Mesenchymal stem cell (in vitro differentiated cells and primary cell): ENCODE measurements at regions not wholly inside any gene's neighbourhood (a gene's known extent, or its start where the extent isn't known, plus 50 kb on each side); places are given as distances from the start of the nearest gene placed in this dataset.

Source experiments
- DNase-seq: peaks from one replicate; pipeline ENCODE4 v3.0.0-alpha.2; 2013
- H2AFZ ChIP-seq: one replicate; pipeline ENCODE4 v1.6.1; 2013; ENCODE audit warnings: low read depth, mild to moderate bottlenecking, control low read depth, inconsistent platforms, low read length, moderate library complexity
- H2AK5ac ChIP-seq: 2 replicates; pipeline ENCODE4 v1.6.1; 2013; ENCODE audit warnings: low read length, moderate library complexity, mild to moderate bottlenecking, inconsistent platforms; ENCODE audit not compliant: severe bottlenecking
- H2BK120ac ChIP-seq: one replicate; pipeline ENCODE4 v1.6.1; 2013; ENCODE audit warnings: low read depth, mild to moderate bottlenecking, inconsistent platforms, low read length, moderate library complexity
- H2BK12ac ChIP-seq, 2 experiments: one replicate each; pipeline ENCODE4 v1.6.1; 2013; ENCODE audit warnings: inconsistent platforms in 2 of 2, low read length in 2 of 2, mild to moderate bottlenecking in 2 of 2, moderate library complexity in 2 of 2, control low read depth in 1 of 2
- H2BK15ac ChIP-seq: one replicate; pipeline ENCODE4 v1.6.1; 2013; ENCODE audit warnings: mild to moderate bottlenecking, low read depth, inconsistent platforms; ENCODE audit not compliant: poor library complexity, severe bottlenecking
- H2BK5ac ChIP-seq: 2 replicates; pipeline ENCODE4 v1.6.1; 2013; ENCODE audit warnings: low read depth, mild to moderate bottlenecking, low read length, control low read depth, inconsistent platforms; ENCODE audit not compliant: poor library complexity, severe bottlenecking
- H3K14ac ChIP-seq, 2 experiments: one replicate each; pipeline ENCODE4 v1.6.1; 2013; ENCODE audit warnings: inconsistent platforms in 2 of 2, low read length in 2 of 2, control low read depth in 1 of 2, mild to moderate bottlenecking in 1 of 2, moderate library complexity in 1 of 2
- H3K18ac ChIP-seq, 2 experiments: one replicate each; pipeline ENCODE4 v1.6.1; 2013; ENCODE audit warnings: inconsistent platforms in 2 of 2, low read length in 2 of 2, control low read depth in 1 of 2, low read depth in 1 of 2, mild to moderate bottlenecking in 1 of 2
- H3K23ac ChIP-seq, 2 experiments: one replicate each; pipeline ENCODE4 v1.6.1; 2013; ENCODE audit warnings: inconsistent platforms in 2 of 2, low read length in 2 of 2, mild to moderate bottlenecking in 2 of 2, moderate library complexity in 2 of 2, control low read depth in 1 of 2
- H3K27ac ChIP-seq: 2 replicates; pipeline ENCODE4 v1.5.1; 2013; ENCODE audit warnings: mild to moderate bottlenecking, moderate library complexity, low read length, control low read depth, inconsistent platforms; ENCODE audit not compliant: poor library complexity, severe bottlenecking
- H3K27me3 ChIP-seq, 2 experiments: 2 replicates each; pipeline versions ENCODE4 v1.6.1 to v1.7.0; 2013; ENCODE audit warnings: low read length in 2 of 2, mild to moderate bottlenecking in 2 of 2, moderate library complexity in 2 of 2, control low read depth in 1 of 2, inconsistent platforms in 1 of 2; ENCODE audit not compliant: control insufficient read depth in 1 of 2, insufficient read depth in 1 of 2
- H3K36me3 ChIP-seq, 2 experiments: 2 replicates each; pipeline versions ENCODE4 v1.6.1 to v1.7.0; 2013; ENCODE audit warnings: low read length in 2 of 2, control low read depth in 1 of 2, inconsistent platforms in 1 of 2, low read depth in 1 of 2, mild to moderate bottlenecking in 1 of 2; ENCODE audit not compliant: insufficient read depth in 2 of 2, control insufficient read depth in 1 of 2
- H3K4ac ChIP-seq, 2 experiments: one replicate each; pipeline ENCODE4 v1.6.1; 2013; ENCODE audit warnings: inconsistent platforms in 2 of 2, low read length in 2 of 2, mild to moderate bottlenecking in 2 of 2, moderate library complexity in 2 of 2, control low read depth in 1 of 2, low read depth in 1 of 2
- H3K4me1 ChIP-seq: 2 replicates; pipeline ENCODE4 v1.6.1; 2013; ENCODE audit warnings: low read depth, low read length, control low read depth; ENCODE audit not compliant: control insufficient read depth, insufficient read depth
- H3K4me2 ChIP-seq: 2 replicates; pipeline ENCODE4 v1.6.1; 2013; ENCODE audit warnings: low read length, mild to moderate bottlenecking, inconsistent platforms; ENCODE audit not compliant: poor library complexity, severe bottlenecking
- H3K4me3 ChIP-seq, 2 experiments: 2 replicates each; pipeline versions ENCODE4 v1.5.1 to v1.7.0; 2013; ENCODE audit warnings: low read length in 2 of 2, mild to moderate bottlenecking in 2 of 2, control low read depth in 1 of 2, low read depth in 1 of 2; ENCODE audit not compliant: insufficient read depth in 1 of 2
- H3K79me1 ChIP-seq: replicated peaks from 2 replicates; pipeline ENCODE4 v1.6.1; 2013; ENCODE audit warnings: mild to moderate bottlenecking, control low read depth, low read length, inconsistent platforms; ENCODE audit not compliant: poor library complexity, severe bottlenecking
- H3K9ac ChIP-seq: 2 replicates; pipeline ENCODE4 v1.7.0; 2013; ENCODE audit warnings: mild to moderate bottlenecking, low read length, moderate library complexity
- H3K9me3 ChIP-seq: 2 replicates; pipeline ENCODE4 v1.7.0; 2013; ENCODE audit warnings: mild to moderate bottlenecking, low read length; ENCODE audit not compliant: control insufficient read depth
- H4K8ac ChIP-seq: one replicate; pipeline ENCODE4 v1.6.1; 2013; ENCODE audit warnings: inconsistent platforms, mild to moderate bottlenecking, low read length, moderate library complexity
- H4K91ac ChIP-seq: one replicate; pipeline ENCODE4 v1.6.1; 2013; ENCODE audit warnings: mild to moderate bottlenecking, low read length, inconsistent platforms
- WGBS: methylation state at CpG from one replicate; pipeline ENCODE4 v1.1.7; 2013; ENCODE audit warnings: mixed read lengths; 5-methylcytosine and 5-hydroxymethylcytosine counted together

DNA sequence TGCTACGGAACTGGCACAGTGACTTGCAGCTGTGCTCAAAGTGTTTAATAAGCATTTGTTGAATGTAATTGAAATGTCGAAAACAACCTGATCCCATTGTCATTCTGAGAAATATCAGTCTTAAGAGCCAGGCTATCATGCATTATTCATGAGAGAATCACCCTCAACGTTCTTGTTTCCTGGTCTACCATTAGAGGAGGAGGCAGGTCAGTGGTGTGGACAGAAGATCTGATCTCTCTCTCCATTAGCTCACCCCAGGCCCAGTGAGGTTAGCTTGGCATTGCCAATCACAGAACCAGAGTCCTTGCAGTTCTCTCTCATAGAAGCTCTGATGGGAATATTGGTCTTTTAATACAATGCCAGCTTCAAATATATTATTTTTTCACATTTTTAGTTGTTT is 121.1 kb upstream of the SPON1 start:
- Histone ChIP-seq H2AFZ (no peak overlapping the region), H3K79me1 (no peaks in the 10 kb centered on the region), H3K36me3 (no peaks in the 10 kb centered on the region), H3K14ac (no peak overlapping the region), H3K27me3 (peaks cover 0 to 6% of the 10 kb centered on the region in 2 experiments), H2BK12ac (no peak overlapping the region), H4K91ac (no peak overlapping the region), H2AK5ac (no peak overlapping the region), H3K4me1 (no peaks in the 10 kb centered on the region), H3K4ac (no peak overlapping the region), H3K9ac (no peak overlapping the region), H3K4me2 (no peak overlapping the region), H2BK120ac (no peak overlapping the region), H3K23ac (no peak overlapping the region), H3K18ac (no peak overlapping the region), H2BK5ac (no peak overlapping the region), H3K9me3 (no peaks in the 10 kb centered on the region), H4K8ac (no peak overlapping the region), H3K27ac (no peak overlapping the region), H2BK15ac (no peak overlapping the region), H3K4me3 (no peak overlapping the region)
- DNase-seq: no peak
- WGBS: 55% methylated on average over 2 of the region's 3 CpGs

DNA sequence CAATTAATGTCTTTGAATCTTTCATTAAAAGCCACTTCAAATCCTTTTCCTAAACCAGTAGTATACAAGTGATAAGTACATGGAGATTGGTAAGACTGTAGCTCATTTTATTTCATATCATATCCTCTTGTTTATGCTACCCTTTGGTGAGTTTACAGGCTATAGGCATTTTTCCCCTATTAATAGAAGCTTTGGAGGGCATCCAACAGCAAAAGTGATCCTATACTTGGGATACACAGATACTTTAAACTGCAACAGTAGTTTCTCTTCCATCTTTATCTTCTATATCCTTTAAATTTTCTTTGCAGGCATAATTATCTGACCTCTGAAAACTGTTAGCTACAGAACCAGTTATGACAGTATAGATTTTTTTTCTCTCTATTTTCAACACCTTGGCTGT is 114.5 kb upstream of the SPON1 start:
- Histone ChIP-seq H3K14ac (no peak overlapping the region), H2BK120ac (no peak overlapping the region), H2AK5ac (no peak overlapping the region), H3K79me1 (no peaks in the 10 kb centered on the region), H4K91ac (no peak overlapping the region), H3K18ac (no peak overlapping the region), H3K27me3 (peaks cover 0 to 4% of the 10 kb centered on the region in 2 experiments), H3K4me1 (no peaks in the 10 kb centered on the region), H3K36me3 (no peaks in the 10 kb centered on the region), H2AFZ (no peak overlapping the region), H3K4me2 (no peak overlapping the region), H3K27ac (no peak overlapping the region), H4K8ac (no peak overlapping the region), H3K9ac (no peak overlapping the region), H3K4ac (no peak overlapping the region), H3K9me3 (no peaks in the 10 kb centered on the region), H3K4me3 (no peak overlapping the region), H3K23ac (no peak overlapping the region), H2BK5ac (no peak overlapping the region), H2BK15ac (no peak overlapping the region), H2BK12ac (no peak overlapping the region)
- DNase-seq: no peak

GRCh38 chr11:13850231-13851005 is 112.1 kb upstream of the SPON1 start:
- no peak overlapping the region for H3K4me2 ChIP-seq
- H4K8ac ChIP-seq: no peak overlapping the region
- H4K91ac ChIP-seq: no peak overlapping the region
- H3K27me3 ChIP-seq: peaks cover 3 to 21% of the 10 kb centered on the region in 2 experiments
- no peak overlapping the region for H2AFZ ChIP-seq
- no peak overlapping the region for H3K9ac ChIP-seq
- no peak overlapping the region for H3K23ac ChIP-seq
- no peak overlapping the region for H2BK5ac ChIP-seq
- no peak overlapping the region for H2BK120ac ChIP-seq
- no peak overlapping the region for H2BK15ac ChIP-seq
- H3K9me3 ChIP-seq: no peaks in the 10 kb centered on the region
- no peak overlapping the region for H3K14ac ChIP-seq
- H3K79me1 ChIP-seq: no peaks in the 10 kb centered on the region
- H2AK5ac ChIP-seq: no peak overlapping the region
- H2BK12ac ChIP-seq: no peak overlapping the region
- no peak for DNase-seq
- H3K18ac ChIP-seq: no peak overlapping the region
- WGBS: 62% methylated on average over 5 of the region's 5 CpGs
- no peaks in the 10 kb centered on the region for H3K4me1 ChIP-seq
- no peaks in the 10 kb centered on the region for H3K36me3 ChIP-seq
- no peak overlapping the region for H3K4me3 ChIP-seq
- H3K4ac ChIP-seq: no peak overlapping the region
- H3K27ac ChIP-seq: no peak overlapping the region

DNA sequence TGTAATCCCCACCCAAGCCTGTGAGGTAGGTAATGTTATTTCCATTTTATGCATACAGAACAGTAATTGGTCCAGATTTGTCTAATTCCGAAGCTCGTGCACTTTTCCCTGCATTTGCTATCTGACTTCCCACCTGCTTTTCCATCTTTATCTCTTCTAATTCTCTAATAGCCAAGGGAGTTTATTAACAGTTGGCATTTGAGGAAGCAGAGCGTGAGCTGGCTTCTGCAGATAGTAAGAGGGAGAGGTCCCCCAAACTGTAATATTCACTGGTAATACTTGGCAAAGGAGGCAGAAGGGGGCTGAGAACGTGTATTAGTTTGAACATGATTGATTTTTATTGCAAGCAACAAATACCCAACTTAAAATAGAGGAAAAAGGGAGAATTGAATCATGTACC is 110.8 kb upstream of the SPON1 start:
- H3K27ac ChIP-seq: no peak overlapping the region
- H4K8ac ChIP-seq: no peak overlapping the region
- WGBS: 89% methylated on average over 1 of the region's 4 CpGs
- H2BK5ac ChIP-seq: no peak overlapping the region
- H3K36me3 ChIP-seq: no peaks in the 10 kb centered on the region
- no peak for DNase-seq
- H2BK12ac ChIP-seq: no peak overlapping the region
- no peak overlapping the region for H3K14ac ChIP-seq
- no peaks in the 10 kb centered on the region for H3K79me1 ChIP-seq
- no peaks in the 10 kb centered on the region for H3K4me1 ChIP-seq
- no peak overlapping the region for H3K4ac ChIP-seq
- no peak overlapping the region for H3K18ac ChIP-seq
- no peak overlapping the region for H3K9ac ChIP-seq
- no peak overlapping the region for H3K4me2 ChIP-seq
- H3K23ac ChIP-seq: no peak overlapping the region
- no peak overlapping the region for H2BK120ac ChIP-seq
- H2AK5ac ChIP-seq: no peak overlapping the region
- H3K9me3 ChIP-seq: no peaks in the 10 kb centered on the region
- H3K27me3 ChIP-seq: peaks cover 3 to 32% of the 10 kb centered on the region in 2 experiments
- H2AFZ ChIP-seq: no peak overlapping the region
- H4K91ac ChIP-seq: no peak overlapping the region
- H2BK15ac ChIP-seq: no peak overlapping the region
- H3K4me3 ChIP-seq: no peak overlapping the region
